ENCODE measurements at regions not wholly inside any gene's neighbourhood (a gene's known extent, or its start where the extent isn't known, plus 50 kb on each side); places are given as distances from the start of the nearest gene placed in this dataset.
A peak's percentile ranks its signal among the peaks of the same experiment; 100 is the strongest.
"Not testable (repeated sequence)": the region's sequence is repeated elsewhere in the genome, so short reads cannot be mapped to it uniquely, and the experiment has no call there.

GRCh38 chr2:209307161-209308001 lies 116.5 kb upstream of the MAP2 start:
- no peak for DNase-seq (ENCODE audit: low spot score)

GRCh38 chr2:209308415-209308814 lies 115.4 kb upstream of the MAP2 start:
- DNase-seq (ENCODE audit: low spot score), result no peak

GRCh38 chr2:209311948-209312347 lies 111.9 kb upstream of the MAP2 start:
- DNase-seq (ENCODE audit: low spot score), result no peak

GRCh38 chr2:209312450-209312849 lies 111.4 kb upstream of the MAP2 start:
- DNase-seq (ENCODE audit: low spot score), result not testable (repeated sequence)

GRCh38 chr2:209314653-209315052 lies 109.2 kb upstream of the MAP2 start:
- DNase-seq (ENCODE audit: low spot score), result no peak

- DNase-seq (ENCODE audit: low spot score), result no peak
These were observed 107.7 kb upstream of the MAP2 start for GRCh38 chr2:209316141-209316540.

- DNase-seq (ENCODE audit: low spot score), result no peak
These were observed 102.8 kb upstream of the MAP2 start for GRCh38 chr2:209321076-209321475.

- no peak for DNase-seq (ENCODE audit: low spot score)
These were observed 102.3 kb upstream of the MAP2 start for GRCh38 chr2:209321581-209321980.

- DNase-seq (ENCODE audit: low spot score), result no peak
These were observed 101.8 kb upstream of the MAP2 start for GRCh38 chr2:209322041-209322440.

GRCh38 chr2:209322905-209323512 lies 100.8 kb upstream of the MAP2 start:
- DNase-seq (ENCODE audit: low spot score), result no peak

- DNase-seq (ENCODE audit: low spot score), result no peak
These were observed 100.1 kb upstream of the MAP2 start for GRCh38 chr2:209323738-209324137.

- DNase-seq (ENCODE audit: low spot score), result no peak
These were observed 99.6 kb upstream of the MAP2 start for GRCh38 chr2:209324281-209324680.

- DNase-seq (ENCODE audit: low spot score), result peak; percentile 19
These were observed 92.5 kb upstream of the MAP2 start for GRCh38 chr2:209331291-209331844.

GRCh38 chr2:209334188-209335017 lies 89.4 kb upstream of the MAP2 start:
- peak; percentile 57 for DNase-seq (ENCODE audit: low spot score)

- DNase-seq (ENCODE audit: low spot score), result peak; percentile 7
These were observed 83.3 kb upstream of the MAP2 start for GRCh38 chr2:209340522-209340921.

GRCh38 chr2:209344349-209344748 lies 79.5 kb upstream of the MAP2 start:
- DNase-seq (ENCODE audit: low spot score), result no peak

GRCh38 chr2:209348433-209348832 lies 75.4 kb upstream of the MAP2 start:
- DNase-seq (ENCODE audit: low spot score), result no peak

GRCh38 chr2:209351636-209352035 lies 72.2 kb upstream of the MAP2 start:
- no peak for DNase-seq (ENCODE audit: low spot score)

- no peak for DNase-seq (ENCODE audit: low spot score)
These were observed 64.9 kb upstream of the MAP2 start for GRCh38 chr2:209358992-209359391.

GRCh38 chr2:209367075-209367747 lies 56.6 kb upstream of the MAP2 start:
- no peak for DNase-seq (ENCODE audit: low spot score)

GRCh38 chr2:209368406-209368805 lies 55.4 kb upstream of the MAP2 start:
- DNase-seq (ENCODE audit: low spot score), result no peak

- DNase-seq (ENCODE audit: low spot score), result peak; percentile 92
These were observed 54.9 kb upstream of the MAP2 start for GRCh38 chr2:209368914-209369313.
